Keratinocyte (primary cell): ENCODE measurements at regions not wholly inside any gene's neighbourhood (a gene's known extent, or its start where the extent isn't known, plus 50 kb on each side); places are given as distances from the start of the nearest gene placed in this dataset.

Experiments used
- DNase-seq: peaks from one replicate; pipeline ENCODE4 v3.0.0-alpha.2; 2011; ENCODE audit warnings: low read depth, missing footprints, low spot score
- FAIRE-seq: peaks from 2 replicates; lab custom pipeline; 2011; peaks lifted over from hg19 to GRCh38; lab: Jason Lieb, UNC
- H2AFZ ChIP-seq: 2 replicates; pipeline ENCODE4 v1.6.0; 2012; ENCODE audit warnings: low read length, control low read depth, inconsistent platforms; ENCODE audit not compliant: control insufficient read depth
- H3K27ac ChIP-seq: 2 replicates; pipeline ENCODE4 v1.5.1; 2011; ENCODE audit warnings: low read length; ENCODE audit not compliant: control insufficient read depth, insufficient read depth
- H3K27me3 ChIP-seq: 3 replicates; pipeline ENCODE4 v1.6.0; 2011; ENCODE audit warnings: low read length; ENCODE audit not compliant: control insufficient read depth, insufficient read depth; ENCODE audit errors: extremely low read depth
- H3K36me3 ChIP-seq, 2 experiments: 2 replicates in 1 of 2; 3 replicates in 1 of 2; pipeline ENCODE4 v1.5.1; 2011; ENCODE audit warnings: low read length in 2 of 2, mild to moderate bottlenecking in 1 of 2; ENCODE audit not compliant: control insufficient read depth in 2 of 2, insufficient read depth in 2 of 2; ENCODE audit errors: extremely low read depth in 1 of 2
- H3K4me1 ChIP-seq: 3 replicates; pipeline ENCODE4 v1.5.1; 2011; ENCODE audit warnings: low read length; ENCODE audit not compliant: control insufficient read depth, insufficient read depth; ENCODE audit errors: extremely low read depth
- H3K4me2 ChIP-seq: 3 replicates; pipeline ENCODE4 v1.6.0; 2011; ENCODE audit warnings: low read depth, low read length; ENCODE audit not compliant: control insufficient read depth, insufficient read depth; ENCODE audit errors: extremely low read depth
- H3K4me3 ChIP-seq, 3 experiments: fragments of 200-600 bp in 1 of 3; sonication (generic) in 1 of 3; 2 replicates in 2 of 3; 3 replicates in 1 of 3; pipeline ENCODE4 v1.5.1; 2011 to 2016; ENCODE audit warnings: low read length in 3 of 3, mild to moderate bottlenecking in 3 of 3, control low read depth in 2 of 3, inconsistent platforms in 1 of 3, low read depth in 1 of 3, mixed read lengths in 1 of 3, mixed run types in 1 of 3, moderate library complexity in 1 of 3; ENCODE audit not compliant: control insufficient read depth in 2 of 3, insufficient read depth in 2 of 3; ENCODE audit errors: extremely low read depth in 1 of 3
- H3K79me2 ChIP-seq: 2 replicates; pipeline ENCODE4 v1.6.0; 2012; ENCODE audit warnings: low read length; ENCODE audit not compliant: control insufficient read depth, insufficient read depth
- H3K9ac ChIP-seq: 3 replicates; pipeline ENCODE4 v1.6.0; 2011; ENCODE audit warnings: low read length; ENCODE audit not compliant: control insufficient read depth, insufficient read depth; ENCODE audit errors: extremely low read depth
- H3K9me1 ChIP-seq: 3 replicates; pipeline ENCODE4 v1.6.0; 2011; ENCODE audit warnings: low read length; ENCODE audit not compliant: control insufficient read depth, insufficient read depth; ENCODE audit errors: extremely low read depth
- H3K9me3 ChIP-seq: 2 replicates; pipeline ENCODE4 v1.5.1; 2012; ENCODE audit warnings: low read depth, low read length; ENCODE audit not compliant: control insufficient read depth
- H4K20me1 ChIP-seq: 3 replicates; pipeline ENCODE4 v1.6.0; 2011; ENCODE audit warnings: low read length; ENCODE audit not compliant: control insufficient read depth, insufficient read depth; ENCODE audit errors: extremely low read depth
- EZH2 ChIP-seq: IDR thresholded peaks from one replicate; pipeline ENCODE4 v1.6.1; 2012; ENCODE audit warnings: inconsistent platforms, mild to moderate bottlenecking, low read length, moderate library complexity
- dilution Hi-C: fragments of 300-500 bp; cut with MboI; formaldehyde crosslinking; loops from one replicate; pipeline ENCODE4 v1.7.0; 2020; ENCODE audit warnings: low sequenced_read_pairs; ENCODE audit not compliant: extremely low pct_ligation_motif_present
- TF ChIP-seq, protein P1 (sequence below), 3 experiments: IDR thresholded peaks in 1 of 3; conservative IDR thresholded peaks in 1 of 3; optimal IDR thresholded peaks in 1 of 3; 2 replicates in 2 of 3; 3 replicates in 1 of 3; pipeline versions ENCODE3 to v1.5.1; 2011; ENCODE audit warnings: low read length in 3 of 3, mild to moderate bottlenecking in 3 of 3, moderate library complexity in 2 of 3, control low read depth in 1 of 3, inconsistent platforms in 1 of 3; ENCODE audit not compliant: insufficient read depth in 2 of 3; ENCODE audit errors: extremely low read depth in 1 of 3

DNA sequence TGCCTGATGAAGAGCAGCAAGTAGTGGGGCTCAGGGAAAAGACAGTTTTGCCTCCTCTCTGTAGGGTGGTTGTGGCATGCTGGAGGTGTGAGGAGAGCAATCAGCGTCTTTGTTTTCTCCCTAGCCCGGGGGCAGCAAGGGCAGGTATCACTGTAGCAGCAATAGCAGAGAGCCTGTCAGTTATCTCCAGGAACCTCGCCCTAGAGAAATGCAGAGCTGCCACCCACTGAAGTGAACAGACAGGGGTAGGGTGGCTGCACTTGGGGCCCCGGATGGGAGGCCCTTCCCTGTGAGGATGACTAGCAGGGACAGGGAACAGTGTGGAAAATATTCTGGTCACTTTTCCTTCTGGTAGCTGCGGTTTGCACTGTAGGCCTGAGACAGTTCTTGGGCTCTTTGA lies 886.5 kb downstream of the CDH8 start:
- no peak for FAIRE-seq
- no peak for DNase-seq
- Histone ChIP-seq H3K36me3 (no peaks in the 10 kb centered on the region), H3K9ac (no peak overlapping the region), H3K4me3 (no peak overlapping the region), H3K4me1 (no peaks in the 10 kb centered on the region), H3K27me3 (no peaks in the 10 kb centered on the region), H3K4me2 (no peak overlapping the region), H3K27ac (no peak overlapping the region), H4K20me1 (no peaks in the 10 kb centered on the region), H2AFZ (no peak overlapping the region), H3K79me2 (no peaks in the 10 kb centered on the region), H3K9me1 (no peaks in the 10 kb centered on the region), H3K9me3 (peaks cover 2% of the 10 kb centered on the region)
- dilution Hi-C loops = no loop called here
- TF ChIP-seq, protein P1, sequence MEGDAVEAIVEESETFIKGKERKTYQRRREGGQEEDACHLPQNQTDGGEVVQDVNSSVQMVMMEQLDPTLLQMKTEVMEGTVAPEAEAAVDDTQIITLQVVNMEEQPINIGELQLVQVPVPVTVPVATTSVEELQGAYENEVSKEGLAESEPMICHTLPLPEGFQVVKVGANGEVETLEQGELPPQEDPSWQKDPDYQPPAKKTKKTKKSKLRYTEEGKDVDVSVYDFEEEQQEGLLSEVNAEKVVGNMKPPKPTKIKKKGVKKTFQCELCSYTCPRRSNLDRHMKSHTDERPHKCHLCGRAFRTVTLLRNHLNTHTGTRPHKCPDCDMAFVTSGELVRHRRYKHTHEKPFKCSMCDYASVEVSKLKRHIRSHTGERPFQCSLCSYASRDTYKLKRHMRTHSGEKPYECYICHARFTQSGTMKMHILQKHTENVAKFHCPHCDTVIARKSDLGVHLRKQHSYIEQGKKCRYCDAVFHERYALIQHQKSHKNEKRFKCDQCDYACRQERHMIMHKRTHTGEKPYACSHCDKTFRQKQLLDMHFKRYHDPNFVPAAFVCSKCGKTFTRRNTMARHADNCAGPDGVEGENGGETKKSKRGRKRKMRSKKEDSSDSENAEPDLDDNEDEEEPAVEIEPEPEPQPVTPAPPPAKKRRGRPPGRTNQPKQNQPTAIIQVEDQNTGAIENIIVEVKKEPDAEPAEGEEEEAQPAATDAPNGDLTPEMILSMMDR (optimal IDR thresholded peaks at IDR 0.05 in 1 of 3, IDR thresholded peaks at IDR 0.05 in 1 of 3, conservative IDR thresholded peaks at IDR 0.05 in 1 of 3; ENCODE audit: extremely low read depth in 1 of 3, insufficient read depth in 2 of 3, low read length in 3 of 3) = no peak
- TF ChIP-seq EZH2 = no peak

DNA sequence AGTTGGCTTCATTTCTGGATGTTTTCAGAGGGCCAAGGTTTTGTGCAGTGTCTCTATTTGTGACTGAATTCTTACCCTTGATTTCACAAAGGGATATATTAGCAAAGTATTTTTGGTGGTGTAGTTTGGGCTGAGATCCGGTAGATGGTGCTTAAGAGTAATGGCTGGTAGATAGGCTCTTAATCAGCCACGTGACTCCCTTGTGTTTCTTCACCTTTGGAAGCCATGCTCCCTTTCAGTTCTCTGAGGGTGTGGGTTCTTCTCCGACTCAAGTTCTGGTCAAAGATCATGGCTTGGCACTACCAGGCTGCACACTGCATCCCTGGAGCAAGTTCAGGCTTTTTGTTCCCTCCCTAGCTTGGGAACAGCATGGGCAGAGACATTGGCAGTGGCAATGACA lies 887.3 kb downstream of the CDH8 start:
- H3K36me3 ChIP-seq = no peaks in the 10 kb centered on the region
- H3K4me1 ChIP-seq = no peaks in the 10 kb centered on the region

More for the DNA sequence above, 887.3 kb downstream of the CDH8 start:
- Histone ChIP-seq H3K9me1 (no peaks in the 10 kb centered on the region), H3K9me3 (peaks cover 2% of the 10 kb centered on the region), H3K4me3 (no peak overlapping the region), H4K20me1 (no peaks in the 10 kb centered on the region), H3K4me2 (no peak overlapping the region), H3K9ac (no peak overlapping the region), H3K27me3 (no peaks in the 10 kb centered on the region), H3K79me2 (no peaks in the 10 kb centered on the region), H2AFZ (no peak overlapping the region), H3K27ac (no peak overlapping the region)
- TF ChIP-seq EZH2 = no peak
- TF ChIP-seq, protein P1 (optimal IDR thresholded peaks at IDR 0.05 in 1 of 3, IDR thresholded peaks at IDR 0.05 in 1 of 3, conservative IDR thresholded peaks at IDR 0.05 in 1 of 3; ENCODE audit: extremely low read depth in 1 of 3, insufficient read depth in 2 of 3, low read length in 3 of 3) = no peak
- dilution Hi-C loops = no loop called here
- DNase-seq (no peak), FAIRE-seq (no peak)
